ENCODE measurements at regions not wholly inside any gene's neighbourhood (a gene's known extent, or its start where the extent isn't known, plus 50 kb on each side); places are given as distances from the start of the nearest gene placed in this dataset.
A peak's percentile ranks its signal among the peaks of the same experiment; 100 is the strongest.

DNA sequence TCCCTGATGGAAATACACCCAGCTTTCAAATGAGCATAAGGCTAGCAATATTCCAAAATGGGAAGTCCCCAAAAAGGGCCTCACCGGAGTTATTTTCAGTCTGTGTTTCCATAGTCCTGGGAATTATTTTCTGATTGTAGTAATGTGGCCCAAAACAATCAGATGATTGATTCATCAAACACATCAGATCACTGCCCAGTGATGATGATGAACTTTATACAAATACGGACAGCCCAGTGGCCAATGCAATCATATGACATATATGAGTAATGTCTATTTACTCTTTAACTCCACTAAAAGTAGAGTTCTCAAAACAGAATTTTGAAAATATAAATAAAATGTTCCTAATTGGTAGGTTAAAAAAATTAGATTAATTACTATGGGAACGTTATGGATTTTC is 467.8 kb downstream of the ZNF608 start:
- peak overlapping the region; percentile 61 for H3K27ac ChIP-seq (ENCODE audit: extremely low read depth, low read depth, low read length)
- no peaks in the 10 kb centered on the region for H3K36me3 ChIP-seq (ENCODE audit: control insufficient read depth in 2 of 2, insufficient read depth in 1 of 2, low read length in 2 of 2)
- no peak overlapping the region for H3K4me3 ChIP-seq (ENCODE audit: low read depth, low read length)
- CTCF ChIA-PET, result no interaction called here
- TF ChIP-seq TRIM28 (IDR thresholded peaks at IDR 0.05; ENCODE audit: borderline replicate concordance, low read length) (no peak), IKZF3 (tag by site-specific recombination; IDR thresholded peaks at IDR 0.05) (no peak), ZNF670 (tag by site-specific recombination; IDR thresholded peaks at IDR 0.05; ENCODE audit: low read depth) (no peak), ZNF768 (tag by site-specific recombination; IDR thresholded peaks at IDR 0.05) (no peak), ZSCAN16 (tag by site-specific recombination; IDR thresholded peaks at IDR 0.05) (no peak), ZNF114 (tag by site-specific recombination; IDR thresholded peaks at IDR 0.05) (no peak), ZXDB (tag by site-specific recombination; IDR thresholded peaks at IDR 0.05) (no peak), ZNF549 (tag by site-specific recombination; IDR thresholded peaks at IDR 0.05) (no peak), EGR2 (tag by site-specific recombination; IDR thresholded peaks at IDR 0.05; ENCODE audit: low read depth) (no peak), MEIS1 (CRISPR knock-in tag; IDR thresholded peaks at IDR 0.05; ENCODE audit: borderline replicate concordance) (no peak), ZNF239 (tag by site-specific recombination; IDR thresholded peaks at IDR 0.05) (no peak), ZNF354C (tag by site-specific recombination; IDR thresholded peaks at IDR 0.05; ENCODE audit: borderline replicate concordance, low read depth) (no peak), PATZ1 (tag by site-specific recombination; IDR thresholded peaks at IDR 0.05) (no peak), ZNF133 (tag by site-specific recombination; IDR thresholded peaks at IDR 0.05) (no peak), ZNF664 (tag by site-specific recombination; IDR thresholded peaks at IDR 0.05) (no peak), ZNF24 (tag by site-specific recombination; IDR thresholded peaks at IDR 0.05) (no peak), ZNF785 (tag by site-specific recombination; IDR thresholded peaks at IDR 0.05) (no peak), MZF1 (tag by site-specific recombination; IDR thresholded peaks at IDR 0.05; ENCODE audit: borderline replicate concordance) (no peak)
- TF ChIP-seq, protein P1, sequence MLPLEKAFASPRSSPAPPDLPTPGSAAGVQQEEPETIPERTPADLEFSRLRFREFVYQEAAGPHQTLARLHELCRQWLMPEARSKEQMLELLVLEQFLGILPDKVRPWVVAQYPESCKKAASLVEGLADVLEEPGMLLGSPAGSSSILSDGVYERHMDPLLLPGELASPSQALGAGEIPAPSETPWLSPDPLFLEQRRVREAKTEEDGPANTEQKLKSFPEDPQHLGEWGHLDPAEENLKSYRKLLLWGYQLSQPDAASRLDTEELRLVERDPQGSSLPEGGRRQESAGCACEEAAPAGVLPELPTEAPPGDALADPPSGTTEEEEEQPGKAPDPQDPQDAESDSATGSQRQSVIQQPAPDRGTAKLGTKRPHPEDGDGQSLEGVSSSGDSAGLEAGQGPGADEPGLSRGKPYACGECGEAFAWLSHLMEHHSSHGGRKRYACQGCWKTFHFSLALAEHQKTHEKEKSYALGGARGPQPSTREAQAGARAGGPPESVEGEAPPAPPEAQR (tag by site-specific recombination; IDR thresholded peaks at IDR 0.05), result no peak
- TF ChIP-seq, protein P2, sequence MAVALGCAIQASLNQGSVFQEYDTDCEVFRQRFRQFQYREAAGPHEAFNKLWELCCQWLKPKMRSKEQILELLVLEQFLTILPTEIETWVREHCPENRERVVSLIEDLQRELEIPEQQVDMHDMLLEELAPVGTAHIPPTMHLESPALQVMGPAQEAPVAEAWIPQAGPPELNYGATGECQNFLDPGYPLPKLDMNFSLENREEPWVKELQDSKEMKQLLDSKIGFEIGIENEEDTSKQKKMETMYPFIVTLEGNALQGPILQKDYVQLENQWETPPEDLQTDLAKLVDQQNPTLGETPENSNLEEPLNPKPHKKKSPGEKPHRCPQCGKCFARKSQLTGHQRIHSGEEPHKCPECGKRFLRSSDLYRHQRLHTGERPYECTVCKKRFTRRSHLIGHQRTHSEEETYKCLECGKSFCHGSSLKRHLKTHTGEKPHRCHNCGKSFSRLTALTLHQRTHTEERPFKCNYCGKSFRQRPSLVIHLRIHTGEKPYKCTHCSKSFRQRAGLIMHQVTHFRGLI (tag by site-specific recombination; IDR thresholded peaks at IDR 0.05), result no peak
- no peaks in the 10 kb centered on the region for H3K9me3 ChIP-seq (ENCODE audit: control insufficient read depth, insufficient read depth, low read depth, low read length)
- H3K4me1 ChIP-seq (ENCODE audit: control insufficient read depth, insufficient read depth, low read length), result peaks cover 31% of the 10 kb centered on the region
- POLR2A ChIA-PET, result no interaction called here

GRCh38 chr5:124277767-124278545 is 468.5 kb downstream of the ZNF608 start:
- Histone ChIP-seq H3K4me3 (ENCODE audit: low read depth, low read length) (no peak overlapping the region), H3K27ac (ENCODE audit: extremely low read depth, low read depth, low read length) (peak overlapping the region; percentile 61), H3K36me3 (ENCODE audit: control insufficient read depth in 2 of 2, insufficient read depth in 1 of 2, low read length in 2 of 2) (no peaks in the 10 kb centered on the region), H3K4me1 (ENCODE audit: control insufficient read depth, insufficient read depth, low read length) (peaks cover 31% of the 10 kb centered on the region), H3K9me3 (ENCODE audit: control insufficient read depth, insufficient read depth, low read depth, low read length) (no peaks in the 10 kb centered on the region)
- CTCF ChIA-PET, result no interaction called here
- POLR2A ChIA-PET, result no interaction called here
- TF ChIP-seq GLIS1 (tag by site-specific recombination; IDR thresholded peaks at IDR 0.05) (no peak), PRDM1 (tag by site-specific recombination; IDR thresholded peaks at IDR 0.05) (0 out of 2 replicates have a peak, but pooled peaks have one; percentile 24), ZNF335 (tag by site-specific recombination; conservative IDR thresholded peaks at IDR 0.05) (0 out of 2 replicates have a peak, but pooled peaks have one; percentile 19), ZNF140 (tag by site-specific recombination; IDR thresholded peaks at IDR 0.05) (no peak), YY1 (tag by site-specific recombination; IDR thresholded peaks at IDR 0.05) (no peak), ZNF670 (tag by site-specific recombination; IDR thresholded peaks at IDR 0.05; ENCODE audit: low read depth) (no peak), ZNF843 (tag by site-specific recombination; IDR thresholded peaks at IDR 0.05) (0 out of 2 replicates have a peak, but pooled peaks have one; percentile 15), ZNF138 (tag by site-specific recombination; IDR thresholded peaks at IDR 0.05; ENCODE audit: borderline replicate concordance) (no peak)
- TF ChIP-seq, protein P3, sequence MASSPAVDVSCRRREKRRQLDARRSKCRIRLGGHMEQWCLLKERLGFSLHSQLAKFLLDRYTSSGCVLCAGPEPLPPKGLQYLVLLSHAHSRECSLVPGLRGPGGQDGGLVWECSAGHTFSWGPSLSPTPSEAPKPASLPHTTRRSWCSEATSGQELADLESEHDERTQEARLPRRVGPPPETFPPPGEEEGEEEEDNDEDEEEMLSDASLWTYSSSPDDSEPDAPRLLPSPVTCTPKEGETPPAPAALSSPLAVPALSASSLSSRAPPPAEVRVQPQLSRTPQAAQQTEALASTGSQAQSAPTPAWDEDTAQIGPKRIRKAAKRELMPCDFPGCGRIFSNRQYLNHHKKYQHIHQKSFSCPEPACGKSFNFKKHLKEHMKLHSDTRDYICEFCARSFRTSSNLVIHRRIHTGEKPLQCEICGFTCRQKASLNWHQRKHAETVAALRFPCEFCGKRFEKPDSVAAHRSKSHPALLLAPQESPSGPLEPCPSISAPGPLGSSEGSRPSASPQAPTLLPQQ (tag by site-specific recombination; IDR thresholded peaks at IDR 0.05), result peak; percentile 57

Measured in HEK293 (cell line).